Osteoblast (primary cell): ENCODE measurements at regions not wholly inside any gene's neighbourhood (a gene's known extent, or its start where the extent isn't known, plus 50 kb on each side); places are given as distances from the start of the nearest gene placed in this dataset.
A peak's percentile ranks its signal among the peaks of the same experiment; 100 is the strongest.

Experiments
- DNase-seq: peaks from one replicate; pipeline ENCODE4 v3.0.0; 2011; ENCODE audit warnings: low spot score, mixed read lengths; ENCODE audit not compliant: insufficient read length; ENCODE audit errors: missing footprints
- H2AFZ ChIP-seq: 2 replicates; pipeline ENCODE4 v1.6.0; 2011; ENCODE audit warnings: mild to moderate bottlenecking, low read length
- H3K27ac ChIP-seq: 2 replicates; pipeline ENCODE4 v1.5.1; 2011; ENCODE audit warnings: mild to moderate bottlenecking, low read depth, low read length, moderate library complexity
- H3K27me3 ChIP-seq: 2 replicates; pipeline ENCODE4 v1.6.0; 2012; ENCODE audit warnings: mild to moderate bottlenecking, control low read depth, inconsistent platforms, low read length, moderate library complexity; ENCODE audit not compliant: insufficient read depth
- H3K36me3 ChIP-seq: 2 replicates; pipeline ENCODE4 v1.5.1; 2011; ENCODE audit warnings: mild to moderate bottlenecking, low read length, control low read depth, moderate library complexity; ENCODE audit not compliant: insufficient read depth
- H3K4me1 ChIP-seq: 2 replicates; pipeline ENCODE4 v1.5.1; 2011; ENCODE audit warnings: mild to moderate bottlenecking, low read length, control low read depth, moderate library complexity; ENCODE audit not compliant: insufficient read depth
- H3K4me2 ChIP-seq: 2 replicates; pipeline ENCODE4 v1.6.0; 2011; ENCODE audit warnings: mild to moderate bottlenecking, low read length; ENCODE audit not compliant: insufficient read depth
- H3K4me3 ChIP-seq: fragments of 200-600 bp; sonication (generic); 3 replicates; pipeline ENCODE4 v1.5.1; 2012; ENCODE audit warnings: mild to moderate bottlenecking, low read length, inconsistent platforms; ENCODE audit not compliant: insufficient read depth
- H3K79me2 ChIP-seq: 2 replicates; pipeline ENCODE4 v1.6.0; 2012; ENCODE audit warnings: mild to moderate bottlenecking, low read length, control low read depth, inconsistent platforms; ENCODE audit not compliant: insufficient read depth
- H3K9me3 ChIP-seq: 2 replicates; pipeline ENCODE4 v1.5.1; 2011; ENCODE audit warnings: low read depth, low read length, control low read depth
- H4K20me1 ChIP-seq: 2 replicates; pipeline ENCODE4 v1.6.0; 2012; ENCODE audit warnings: mild to moderate bottlenecking, low read length, control low read depth; ENCODE audit not compliant: insufficient read depth
- CTCF ChIP-seq: IDR thresholded peaks from 2 replicates; pipeline ENCODE4 v1.5.1; 2011; ENCODE audit warnings: mild to moderate bottlenecking, low read depth, low read length, moderate library complexity; ENCODE audit errors: extremely low read depth

- no peaks in the 10 kb centered on the region for H3K9me3 ChIP-seq
- H3K27me3 ChIP-seq = no peaks in the 10 kb centered on the region
- no peak overlapping the region for H3K4me2 ChIP-seq
- no peak for DNase-seq
- TF ChIP-seq CTCF = no peak
- no peaks in the 10 kb centered on the region for H3K79me2 ChIP-seq
- H4K20me1 ChIP-seq = no peaks in the 10 kb centered on the region
- no peak overlapping the region for H3K27ac ChIP-seq
- H3K36me3 ChIP-seq = no peaks in the 10 kb centered on the region
- peaks cover 13% of the 10 kb centered on the region for H3K4me1 ChIP-seq
- no peak overlapping the region for H3K4me3 ChIP-seq
- H2AFZ ChIP-seq = no peak overlapping the region
Measured at GRCh38 chr5:62142351-62142750, 163.7 kb upstream of the KIF2A start.

GRCh38 chr5:62143268-62144229, 162.5 kb upstream of the KIF2A start:
- Histone ChIP-seq H3K27ac (no peak overlapping the region), H3K27me3 (no peaks in the 10 kb centered on the region), H2AFZ (peak overlapping the region; percentile 49), H3K79me2 (no peaks in the 10 kb centered on the region), H3K9me3 (no peaks in the 10 kb centered on the region), H4K20me1 (no peaks in the 10 kb centered on the region), H3K36me3 (no peaks in the 10 kb centered on the region), H3K4me2 (peak overlapping the region; percentile 73), H3K4me3 (peak overlapping the region; percentile 44), H3K4me1 (peaks cover 13% of the 10 kb centered on the region)
- TF ChIP-seq CTCF = peak; percentile 64
- no peak for DNase-seq

GRCh38 chr5:62144401-62145022, 161.5 kb upstream of the KIF2A start:
- no peaks in the 10 kb centered on the region for H3K9me3 ChIP-seq
- no peak for TF ChIP-seq CTCF
- H3K79me2 ChIP-seq = no peaks in the 10 kb centered on the region
- no peaks in the 10 kb centered on the region for H3K36me3 ChIP-seq
- H3K27me3 ChIP-seq = no peaks in the 10 kb centered on the region
- DNase-seq = no peak
- H3K4me2 ChIP-seq = peak overlapping the region; percentile 73
- no peaks in the 10 kb centered on the region for H4K20me1 ChIP-seq
- no peak overlapping the region for H2AFZ ChIP-seq
- H3K4me1 ChIP-seq = peaks cover 13% of the 10 kb centered on the region
- H3K27ac ChIP-seq = no peak overlapping the region
- H3K4me3 ChIP-seq = no peak overlapping the region

GRCh38 chr5:62149879-62150278, 156.1 kb upstream of the KIF2A start:
- Histone ChIP-seq H3K27ac (no peak overlapping the region), H3K79me2 (no peaks in the 10 kb centered on the region)

More at GRCh38 chr5:62149879-62150278, 156.1 kb upstream of the KIF2A start:
- H3K4me1 ChIP-seq = peaks cover 2% of the 10 kb centered on the region
- no peaks in the 10 kb centered on the region for H3K36me3 ChIP-seq
- no peak overlapping the region for H3K4me3 ChIP-seq
- no peak overlapping the region for H3K4me2 ChIP-seq
- no peak for TF ChIP-seq CTCF
- H2AFZ ChIP-seq = no peak overlapping the region
- no peak for DNase-seq
- no peaks in the 10 kb centered on the region for H3K9me3 ChIP-seq
- H3K27me3 ChIP-seq = no peaks in the 10 kb centered on the region
- no peaks in the 10 kb centered on the region for H4K20me1 ChIP-seq
